WTC11 (cell line): ENCODE measurements at regions not wholly inside any gene's neighbourhood (a gene's known extent, or its start where the extent isn't known, plus 50 kb on each side); places are given as distances from the start of the nearest gene placed in this dataset.

Experiments used
- ATAC-seq: fragments of 200-7000 bp; cut with Tn5 transposase; 2 replicates; pipeline ENCODE4 v1.10.0; 2021; ENCODE audit warnings: mild to moderate bottlenecking, moderate library complexity
- CTCF ChIA-PET: fragments of 300-600 bp; sonication (Branson Sonifier 250); formaldehyde crosslinking; loops from one replicate; lab custom pipeline; 2021; ENCODE audit warnings: antibody characterized with exemption; lab: Charles Lee
- POLR2A ChIA-PET: fragments of 350-600 bp; sonication (Branson Sonifier 250); formaldehyde crosslinking; loops from one replicate; lab custom pipeline; 2021; ENCODE audit warnings: antibody characterized with exemption; lab: Charles Lee
- DNase-seq: peaks from one replicate; pipeline ENCODE4 v3.0.0; 2021; ENCODE audit warnings: low spot score
- H3K27ac Mint-ChIP-seq: 2 replicates; pipeline ENCODE4 v1.8.0; 2021; ENCODE audit warnings: mixed read lengths
- H3K27me3 Mint-ChIP-seq: 2 replicates; pipeline ENCODE4 v1.8.0; 2021; ENCODE audit warnings: low read depth, mild to moderate bottlenecking, moderate library complexity, mixed read lengths
- H3K36me3 Mint-ChIP-seq: 2 replicates; pipeline ENCODE4 v1.8.0; 2021; ENCODE audit warnings: mixed read lengths
- H3K4me1 Mint-ChIP-seq: 2 replicates; pipeline ENCODE4 v1.8.0; 2022; ENCODE audit warnings: mixed read lengths
- H3K4me3 Mint-ChIP-seq: 2 replicates; pipeline ENCODE4 v1.8.0; 2021; ENCODE audit warnings: mild to moderate bottlenecking, moderate library complexity, mixed read lengths
- H3K9me3 Mint-ChIP-seq: 2 replicates; pipeline ENCODE4 v1.8.0; 2021; ENCODE audit warnings: mixed read lengths
- FOXP1 ChIP-seq: sonication (generic); formaldehyde crosslinking; IDR thresholded peaks from 2 replicates; pipeline ENCODE4 v1.8.0; 2022; ENCODE audit warnings: missing genetic modification reagents, mild to moderate bottlenecking, moderate library complexity, borderline replicate concordance
- GTF2I ChIP-seq: fragments of 250-450 bp; sonication (Bioruptor Pico); conservative IDR thresholded peaks from 2 replicates; pipeline ENCODE4 v1.4.0; 2021; ENCODE audit warnings: mild to moderate bottlenecking
- NR2C2 ChIP-seq: sonication (generic); formaldehyde crosslinking; IDR thresholded peaks from 2 replicates; pipeline ENCODE4 v1.8.0; 2022; ENCODE audit warnings: mild to moderate bottlenecking, missing genetic modification reagents
- NR3C1 ChIP-seq: sonication (generic); formaldehyde crosslinking; conservative IDR thresholded peaks from 2 replicates; pipeline ENCODE4 v1.8.1; 2023; ENCODE audit warnings: low read depth, mild to moderate bottlenecking, missing genetic modification reagents
- TCF7 ChIP-seq: sonication (generic); formaldehyde crosslinking; IDR thresholded peaks from 2 replicates; pipeline ENCODE4 v1.8.0; 2022; ENCODE audit warnings: mild to moderate bottlenecking, low read depth, missing genetic modification reagents, moderate library complexity
- ZNF671 ChIP-seq: fragments of 250-450 bp; sonication (Bioruptor Pico); IDR thresholded peaks from 2 replicates; pipeline ENCODE4 v1.8.0; 2021; ENCODE audit warnings: mild to moderate bottlenecking
- TF ChIP-seq, protein P1 (sequence below): sonication (generic); formaldehyde crosslinking; IDR thresholded peaks from 2 replicates; pipeline ENCODE4 v1.8.0; 2022; ENCODE audit warnings: mild to moderate bottlenecking, missing genetic modification reagents
- TF ChIP-seq, protein P2 (sequence below): sonication (generic); formaldehyde crosslinking; IDR thresholded peaks from 2 replicates; pipeline ENCODE4 v1.8.1; 2022; ENCODE audit warnings: mild to moderate bottlenecking, moderate library complexity, missing genetic modification reagents
- TF ChIP-seq, protein P3 (sequence below): sonication (generic); formaldehyde crosslinking; IDR thresholded peaks from 2 replicates; pipeline ENCODE4 v1.8.0; 2023; ENCODE audit warnings: missing genetic modification reagents, mild to moderate bottlenecking, borderline replicate concordance
- TF ChIP-seq, protein P4 (sequence below): sonication (generic); formaldehyde crosslinking; conservative IDR thresholded peaks from 2 replicates; pipeline ENCODE4 v1.8.1; 2022; ENCODE audit warnings: mild to moderate bottlenecking, missing genetic modification reagents
- TF ChIP-seq, protein P5 (sequence below): sonication (generic); formaldehyde crosslinking; IDR thresholded peaks from 2 replicates; pipeline ENCODE4 v1.8.1; 2023; ENCODE audit warnings: mild to moderate bottlenecking, missing genetic modification reagents, borderline replicate concordance
- TF ChIP-seq, protein P6 (sequence below): sonication (generic); formaldehyde crosslinking; IDR thresholded peaks from 2 replicates; pipeline ENCODE4 v1.8.1; 2023; ENCODE audit warnings: mild to moderate bottlenecking, missing genetic modification reagents, moderate library complexity

DNA sequence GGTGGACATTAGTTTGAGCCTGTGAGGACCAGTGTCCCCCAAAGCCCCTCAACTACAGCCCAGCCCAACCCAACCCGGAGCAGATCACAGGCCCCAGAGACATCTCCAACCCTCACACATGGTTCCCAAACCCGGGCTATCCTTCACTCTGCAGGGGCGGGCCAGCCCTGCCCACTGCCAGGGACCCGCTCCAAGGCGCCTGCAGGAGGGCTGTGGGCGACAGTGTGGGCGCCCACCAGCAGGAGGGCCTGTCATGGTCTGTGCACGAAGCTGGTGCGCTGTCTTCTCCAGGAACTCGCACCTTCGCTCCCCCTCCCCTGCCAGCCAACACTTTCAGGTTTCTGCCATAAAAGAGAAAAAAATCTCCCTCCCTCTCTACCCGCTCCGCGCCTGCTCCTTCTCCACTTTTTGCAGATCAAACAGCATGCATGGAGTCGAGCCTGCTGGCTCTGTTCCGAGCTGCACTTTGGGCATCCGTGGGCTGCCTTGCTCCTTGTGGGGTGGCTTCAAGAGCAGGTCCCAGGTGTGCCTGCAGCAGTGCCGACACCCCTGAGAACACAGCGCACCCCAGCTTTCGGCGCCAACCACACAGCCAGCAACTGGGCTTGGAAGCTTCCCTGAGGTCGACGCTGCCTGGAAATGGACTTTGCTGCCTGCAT lies 133.7 kb upstream of the PPP1R26 start (continued):
- TF ChIP-seq, protein P1, sequence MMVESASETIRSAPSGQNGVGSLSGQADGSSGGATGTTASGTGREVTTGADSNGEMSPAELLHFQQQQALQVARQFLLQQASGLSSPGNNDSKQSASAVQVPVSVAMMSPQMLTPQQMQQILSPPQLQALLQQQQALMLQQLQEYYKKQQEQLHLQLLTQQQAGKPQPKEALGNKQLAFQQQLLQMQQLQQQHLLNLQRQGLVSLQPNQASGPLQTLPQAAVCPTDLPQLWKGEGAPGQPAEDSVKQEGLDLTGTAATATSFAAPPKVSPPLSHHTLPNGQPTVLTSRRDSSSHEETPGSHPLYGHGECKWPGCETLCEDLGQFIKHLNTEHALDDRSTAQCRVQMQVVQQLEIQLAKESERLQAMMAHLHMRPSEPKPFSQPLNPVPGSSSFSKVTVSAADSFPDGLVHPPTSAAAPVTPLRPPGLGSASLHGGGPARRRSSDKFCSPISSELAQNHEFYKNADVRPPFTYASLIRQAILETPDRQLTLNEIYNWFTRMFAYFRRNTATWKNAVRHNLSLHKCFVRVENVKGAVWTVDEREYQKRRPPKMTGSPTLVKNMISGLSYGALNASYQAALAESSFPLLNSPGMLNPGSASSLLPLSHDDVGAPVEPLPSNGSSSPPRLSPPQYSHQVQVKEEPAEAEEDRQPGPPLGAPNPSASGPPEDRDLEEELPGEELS = no peak
- TF ChIP-seq NR3C1 (CRISPR knock-in tag) = no peak
- TF ChIP-seq, protein P2, sequence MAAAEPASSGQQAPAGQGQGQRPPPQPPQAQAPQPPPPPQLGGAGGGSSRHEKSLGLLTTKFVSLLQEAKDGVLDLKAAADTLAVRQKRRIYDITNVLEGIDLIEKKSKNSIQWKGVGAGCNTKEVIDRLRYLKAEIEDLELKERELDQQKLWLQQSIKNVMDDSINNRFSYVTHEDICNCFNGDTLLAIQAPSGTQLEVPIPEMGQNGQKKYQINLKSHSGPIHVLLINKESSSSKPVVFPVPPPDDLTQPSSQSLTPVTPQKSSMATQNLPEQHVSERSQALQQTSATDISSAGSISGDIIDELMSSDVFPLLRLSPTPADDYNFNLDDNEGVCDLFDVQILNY (CRISPR knock-in tag) = no peak
- TF ChIP-seq NR2C2 = no peak
- no peak for TF ChIP-seq FOXP1
- no peak for TF ChIP-seq GTF2I
- TF ChIP-seq ZNF671 = no peak
- TF ChIP-seq TCF7 = no peak

DNA sequence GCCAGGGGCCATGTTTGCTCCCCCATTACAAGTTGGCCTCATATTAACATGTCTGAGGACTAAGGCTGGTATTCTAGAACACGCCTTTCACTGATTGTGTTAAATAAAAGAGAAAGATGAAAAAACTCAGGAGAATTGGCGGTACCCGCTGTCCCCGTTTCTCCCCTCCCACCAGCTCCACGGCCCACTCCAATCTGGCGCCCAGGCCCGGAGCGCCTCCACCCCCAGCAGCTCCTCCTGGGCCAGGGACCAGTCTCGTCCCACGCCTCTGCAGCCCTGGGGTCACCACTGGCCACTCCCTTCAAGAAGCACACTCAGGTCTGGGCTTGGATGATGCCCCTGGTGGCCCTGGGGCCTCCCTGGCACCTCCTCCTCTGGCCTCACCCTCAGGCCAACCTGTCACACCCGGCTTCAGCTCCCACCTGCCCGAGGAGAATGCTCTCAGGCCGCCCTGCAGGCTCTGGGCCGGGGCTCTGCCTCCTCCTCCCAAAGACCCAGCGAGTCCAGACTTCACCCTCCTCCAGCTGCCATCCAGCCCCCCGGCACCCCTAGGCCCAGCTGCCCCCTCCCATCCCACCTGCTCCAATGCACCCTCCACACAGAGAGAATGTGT lies 133.0 kb upstream of the PPP1R26 start:
- Mint-ChIP-seq H3K9me3 (no peaks in the 10 kb centered on the region), H3K27me3 (no peaks in the 10 kb centered on the region), H3K4me3 (no peak overlapping the region), H3K36me3 (no peaks in the 10 kb centered on the region), H3K4me1 (peaks cover 9% of the 10 kb centered on the region; the same call in 1 of the 2 replicates), H3K27ac (no peak overlapping the region)
- TF ChIP-seq, protein P3, sequence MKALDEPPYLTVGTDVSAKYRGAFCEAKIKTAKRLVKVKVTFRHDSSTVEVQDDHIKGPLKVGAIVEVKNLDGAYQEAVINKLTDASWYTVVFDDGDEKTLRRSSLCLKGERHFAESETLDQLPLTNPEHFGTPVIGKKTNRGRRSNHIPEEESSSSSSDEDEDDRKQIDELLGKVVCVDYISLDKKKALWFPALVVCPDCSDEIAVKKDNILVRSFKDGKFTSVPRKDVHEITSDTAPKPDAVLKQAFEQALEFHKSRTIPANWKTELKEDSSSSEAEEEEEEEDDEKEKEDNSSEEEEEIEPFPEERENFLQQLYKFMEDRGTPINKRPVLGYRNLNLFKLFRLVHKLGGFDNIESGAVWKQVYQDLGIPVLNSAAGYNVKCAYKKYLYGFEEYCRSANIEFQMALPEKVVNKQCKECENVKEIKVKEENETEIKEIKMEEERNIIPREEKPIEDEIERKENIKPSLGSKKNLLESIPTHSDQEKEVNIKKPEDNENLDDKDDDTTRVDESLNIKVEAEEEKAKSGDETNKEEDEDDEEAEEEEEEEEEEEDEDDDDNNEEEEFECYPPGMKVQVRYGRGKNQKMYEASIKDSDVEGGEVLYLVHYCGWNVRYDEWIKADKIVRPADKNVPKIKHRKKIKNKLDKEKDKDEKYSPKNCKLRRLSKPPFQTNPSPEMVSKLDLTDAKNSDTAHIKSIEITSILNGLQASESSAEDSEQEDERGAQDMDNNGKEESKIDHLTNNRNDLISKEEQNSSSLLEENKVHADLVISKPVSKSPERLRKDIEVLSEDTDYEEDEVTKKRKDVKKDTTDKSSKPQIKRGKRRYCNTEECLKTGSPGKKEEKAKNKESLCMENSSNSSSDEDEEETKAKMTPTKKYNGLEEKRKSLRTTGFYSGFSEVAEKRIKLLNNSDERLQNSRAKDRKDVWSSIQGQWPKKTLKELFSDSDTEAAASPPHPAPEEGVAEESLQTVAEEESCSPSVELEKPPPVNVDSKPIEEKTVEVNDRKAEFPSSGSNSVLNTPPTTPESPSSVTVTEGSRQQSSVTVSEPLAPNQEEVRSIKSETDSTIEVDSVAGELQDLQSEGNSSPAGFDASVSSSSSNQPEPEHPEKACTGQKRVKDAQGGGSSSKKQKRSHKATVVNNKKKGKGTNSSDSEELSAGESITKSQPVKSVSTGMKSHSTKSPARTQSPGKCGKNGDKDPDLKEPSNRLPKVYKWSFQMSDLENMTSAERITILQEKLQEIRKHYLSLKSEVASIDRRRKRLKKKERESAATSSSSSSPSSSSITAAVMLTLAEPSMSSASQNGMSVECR (CRISPR knock-in tag) = no peak
- TF ChIP-seq, protein P4, sequence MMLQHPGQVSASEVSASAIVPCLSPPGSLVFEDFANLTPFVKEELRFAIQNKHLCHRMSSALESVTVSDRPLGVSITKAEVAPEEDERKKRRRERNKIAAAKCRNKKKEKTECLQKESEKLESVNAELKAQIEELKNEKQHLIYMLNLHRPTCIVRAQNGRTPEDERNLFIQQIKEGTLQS (CRISPR knock-in tag) = no peak
- TF ChIP-seq, protein P2 (CRISPR knock-in tag) = no peak
- TF ChIP-seq, protein P5, sequence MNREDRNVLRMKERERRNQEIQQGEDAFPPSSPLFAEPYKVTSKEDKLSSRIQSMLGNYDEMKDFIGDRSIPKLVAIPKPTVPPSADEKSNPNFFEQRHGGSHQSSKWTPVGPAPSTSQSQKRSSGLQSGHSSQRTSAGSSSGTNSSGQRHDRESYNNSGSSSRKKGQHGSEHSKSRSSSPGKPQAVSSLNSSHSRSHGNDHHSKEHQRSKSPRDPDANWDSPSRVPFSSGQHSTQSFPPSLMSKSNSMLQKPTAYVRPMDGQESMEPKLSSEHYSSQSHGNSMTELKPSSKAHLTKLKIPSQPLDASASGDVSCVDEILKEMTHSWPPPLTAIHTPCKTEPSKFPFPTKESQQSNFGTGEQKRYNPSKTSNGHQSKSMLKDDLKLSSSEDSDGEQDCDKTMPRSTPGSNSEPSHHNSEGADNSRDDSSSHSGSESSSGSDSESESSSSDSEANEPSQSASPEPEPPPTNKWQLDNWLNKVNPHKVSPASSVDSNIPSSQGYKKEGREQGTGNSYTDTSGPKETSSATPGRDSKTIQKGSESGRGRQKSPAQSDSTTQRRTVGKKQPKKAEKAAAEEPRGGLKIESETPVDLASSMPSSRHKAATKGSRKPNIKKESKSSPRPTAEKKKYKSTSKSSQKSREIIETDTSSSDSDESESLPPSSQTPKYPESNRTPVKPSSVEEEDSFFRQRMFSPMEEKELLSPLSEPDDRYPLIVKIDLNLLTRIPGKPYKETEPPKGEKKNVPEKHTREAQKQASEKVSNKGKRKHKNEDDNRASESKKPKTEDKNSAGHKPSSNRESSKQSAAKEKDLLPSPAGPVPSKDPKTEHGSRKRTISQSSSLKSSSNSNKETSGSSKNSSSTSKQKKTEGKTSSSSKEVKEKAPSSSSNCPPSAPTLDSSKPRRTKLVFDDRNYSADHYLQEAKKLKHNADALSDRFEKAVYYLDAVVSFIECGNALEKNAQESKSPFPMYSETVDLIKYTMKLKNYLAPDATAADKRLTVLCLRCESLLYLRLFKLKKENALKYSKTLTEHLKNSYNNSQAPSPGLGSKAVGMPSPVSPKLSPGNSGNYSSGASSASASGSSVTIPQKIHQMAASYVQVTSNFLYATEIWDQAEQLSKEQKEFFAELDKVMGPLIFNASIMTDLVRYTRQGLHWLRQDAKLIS (CRISPR knock-in tag) = no peak
- TF ChIP-seq TCF7 = no peak
- TF ChIP-seq, protein P6, sequence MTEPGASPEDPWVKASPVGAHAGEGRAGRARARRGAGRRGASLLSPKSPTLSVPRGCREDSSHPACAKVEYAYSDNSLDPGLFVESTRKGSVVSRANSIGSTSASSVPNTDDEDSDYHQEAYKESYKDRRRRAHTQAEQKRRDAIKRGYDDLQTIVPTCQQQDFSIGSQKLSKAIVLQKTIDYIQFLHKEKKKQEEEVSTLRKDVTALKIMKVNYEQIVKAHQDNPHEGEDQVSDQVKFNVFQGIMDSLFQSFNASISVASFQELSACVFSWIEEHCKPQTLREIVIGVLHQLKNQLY (CRISPR knock-in tag) = no peak
- DNase-seq = peak; percentile 11
- ChIA-PET CTCF (interaction anchor here (1.2 to 1.3 kb wide), 2 partner anchors 64 to 260 kb away, joined by 4 read pairs; no protein-coding TSS in a partner anchor), POLR2A (no interaction called here)
- ATAC-seq = no peak
